OCI-LY3 (cell line): ENCODE measurements at regions not wholly inside any gene's neighbourhood (a gene's known extent, or its start where the extent isn't known, plus 50 kb on each side); places are given as distances from the start of the nearest gene placed in this dataset.
"Not testable (repeated sequence)": the region's sequence is repeated elsewhere in the genome, so short reads cannot be mapped to it uniquely, and the experiment has no call there.

Experiments used
- EZH2phosphoT487 ChIP-seq: fragments of 200-600 bp; shearing (Covaris generic); IDR thresholded peaks from 2 replicates; pipeline ENCODE4 v1.6.1; 2018; ENCODE audit warnings: antibody characterized with exemption, mixed run types, low read depth
- TF ChIP-seq, protein P1 (sequence below): fragments of 200-600, 300-600 bp; sonication (generic); IDR thresholded peaks from 2 replicates; pipeline ENCODE4 v1.5.1; 2014; ENCODE audit warnings: antibody characterized with exemption, low read length, low read depth

DNA sequence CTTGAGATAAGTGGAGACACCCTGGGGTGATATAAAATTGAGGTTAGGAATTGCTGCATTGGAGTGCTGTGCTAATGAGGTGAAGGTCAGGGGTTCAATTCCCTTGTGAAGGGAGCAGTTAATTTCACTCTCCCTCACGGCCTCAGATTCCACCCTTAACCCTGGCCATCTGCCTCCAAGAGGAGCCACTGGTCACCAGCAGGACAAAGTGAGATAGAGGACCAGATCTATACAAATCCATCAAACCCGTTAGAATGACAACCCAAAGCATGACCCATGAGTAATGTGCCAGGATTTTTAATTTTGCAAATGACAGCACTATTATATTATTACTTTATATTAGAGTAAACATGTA lies 186.4 kb upstream of the IRF2BP2 start:
- TF ChIP-seq, protein P1, sequence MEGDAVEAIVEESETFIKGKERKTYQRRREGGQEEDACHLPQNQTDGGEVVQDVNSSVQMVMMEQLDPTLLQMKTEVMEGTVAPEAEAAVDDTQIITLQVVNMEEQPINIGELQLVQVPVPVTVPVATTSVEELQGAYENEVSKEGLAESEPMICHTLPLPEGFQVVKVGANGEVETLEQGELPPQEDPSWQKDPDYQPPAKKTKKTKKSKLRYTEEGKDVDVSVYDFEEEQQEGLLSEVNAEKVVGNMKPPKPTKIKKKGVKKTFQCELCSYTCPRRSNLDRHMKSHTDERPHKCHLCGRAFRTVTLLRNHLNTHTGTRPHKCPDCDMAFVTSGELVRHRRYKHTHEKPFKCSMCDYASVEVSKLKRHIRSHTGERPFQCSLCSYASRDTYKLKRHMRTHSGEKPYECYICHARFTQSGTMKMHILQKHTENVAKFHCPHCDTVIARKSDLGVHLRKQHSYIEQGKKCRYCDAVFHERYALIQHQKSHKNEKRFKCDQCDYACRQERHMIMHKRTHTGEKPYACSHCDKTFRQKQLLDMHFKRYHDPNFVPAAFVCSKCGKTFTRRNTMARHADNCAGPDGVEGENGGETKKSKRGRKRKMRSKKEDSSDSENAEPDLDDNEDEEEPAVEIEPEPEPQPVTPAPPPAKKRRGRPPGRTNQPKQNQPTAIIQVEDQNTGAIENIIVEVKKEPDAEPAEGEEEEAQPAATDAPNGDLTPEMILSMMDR, result not testable (repeated sequence)
- not testable (repeated sequence) for TF ChIP-seq EZH2phosphoT487
